ENCODE measurements at regions not wholly inside any gene's neighbourhood (a gene's known extent, or its start where the extent isn't known, plus 50 kb on each side); places are given as distances from the start of the nearest gene placed in this dataset.

- no peak for TF ChIP-seq CTCF (IDR thresholded peaks at IDR 0.05; ENCODE audit: low read depth, low read length)
- TF ChIP-seq POLR2A (IDR thresholded peaks at IDR 0.05; ENCODE audit: extremely low read depth, insufficient read length), result no peak
These were observed 81.6 kb upstream of the CALM2 start for GRCh38 chr2:47257946-47258348.

Measured in NB4 (cell line).